CD14-positive monocyte (primary cell): ENCODE measurements at regions not wholly inside any gene's neighbourhood (a gene's known extent, or its start where the extent isn't known, plus 50 kb on each side); places are given as distances from the start of the nearest gene placed in this dataset.

Experiments used
- DNase-seq, 3 donors: peaks; one replicate each; pipeline ENCODE4 v3.0.0-alpha.2; 2011 to 2022
- H2AFZ ChIP-seq: 2 replicates; pipeline ENCODE4 v1.6.0; 2012; ENCODE audit warnings: mild to moderate bottlenecking, low read depth, low read length, inconsistent platforms; ENCODE audit not compliant: insufficient read depth, poor library complexity, severe bottlenecking
- H3K27ac ChIP-seq, 2 donors: 1 replicate in 1 of 2; 2 replicates in 1 of 2; pipeline ENCODE4 v1.5.1; 2012 to 2013; ENCODE audit warnings: low read length in 2 of 2, control low read depth in 1 of 2, inconsistent platforms in 1 of 2, low read depth in 1 of 2, mild to moderate bottlenecking in 1 of 2
- H3K27me3 ChIP-seq, 2 donors: one replicate each; pipeline versions ENCODE4 v1.6.0 to v1.6.1; 2011 to 2013; ENCODE audit warnings: low read length in 2 of 2; ENCODE audit not compliant: control insufficient read depth in 2 of 2, insufficient read depth in 2 of 2
- H3K36me3 ChIP-seq, 2 donors: replicated peaks in 1 of 2; 1 replicate in 1 of 2; 2 replicates in 1 of 2; pipeline versions ENCODE4 v1.5.1 to v1.6.1; 2012 to 2013; ENCODE audit warnings: low read length in 2 of 2, control low read depth in 1 of 2, inconsistent platforms in 1 of 2, mild to moderate bottlenecking in 1 of 2; ENCODE audit not compliant: insufficient read depth in 2 of 2, control insufficient read depth in 1 of 2
- H3K4me1 ChIP-seq, 2 donors: 1 replicate in 1 of 2; 2 replicates in 1 of 2; pipeline versions ENCODE4 v1.5.1 to v1.6.1; 2012 to 2013; ENCODE audit warnings: low read length in 2 of 2, control low read depth in 1 of 2, inconsistent platforms in 1 of 2, mild to moderate bottlenecking in 1 of 2, moderate library complexity in 1 of 2; ENCODE audit not compliant: insufficient read depth in 2 of 2, control insufficient read depth in 1 of 2
- H3K4me2 ChIP-seq: replicated peaks from 2 replicates; pipeline ENCODE3; 2012; ENCODE audit warnings: low read length, moderate library complexity, mild to moderate bottlenecking; ENCODE audit not compliant: poor library complexity, severe bottlenecking; ENCODE audit errors: extremely low read depth
- H3K4me3 ChIP-seq, 3 experiments: fragments of 200-600 bp in 1 of 3; sonication (generic) in 1 of 3; replicated peaks in 1 of 3; 1 replicate in 2 of 3; 2 replicates in 1 of 3; pipeline ENCODE4 v1.5.1; 2011 to 2013; ENCODE audit warnings: low read length in 3 of 3, mild to moderate bottlenecking in 3 of 3, control low read depth in 2 of 3, low read depth in 2 of 3, inconsistent platforms in 1 of 3, moderate library complexity in 1 of 3
- H3K79me2 ChIP-seq: 2 replicates; pipeline ENCODE4 v1.6.0; 2012; ENCODE audit warnings: mild to moderate bottlenecking, control low read depth, inconsistent platforms, low read length, moderate library complexity; ENCODE audit not compliant: insufficient read depth
- H3K9ac ChIP-seq: 2 replicates; pipeline ENCODE4 v1.6.0; 2017; ENCODE audit warnings: low read length, mild to moderate bottlenecking; ENCODE audit not compliant: insufficient read depth, poor library complexity, severe bottlenecking
- H3K9me3 ChIP-seq, 2 donors: replicated peaks in 1 of 2; 1 replicate in 1 of 2; 2 replicates in 1 of 2; pipeline versions ENCODE4 v1.5.1 to v1.6.1; 2012 to 2013; ENCODE audit warnings: low read length in 2 of 2, control low read depth in 1 of 2; ENCODE audit not compliant: control insufficient read depth in 1 of 2, insufficient read depth in 1 of 2
- H4K20me1 ChIP-seq: 2 replicates; pipeline ENCODE4 v1.6.0; 2012; ENCODE audit warnings: mild to moderate bottlenecking, low read length, control low read depth, moderate library complexity; ENCODE audit not compliant: insufficient read depth
- H3K27ac Mint-ChIP-seq, 7 donors: one replicate each; pipeline ENCODE4 v1.8.0; 2020; ENCODE audit warnings: mild to moderate bottlenecking in 7 of 7, mixed read lengths in 7 of 7, moderate library complexity in 6 of 7, inconsistent platforms in 2 of 7
- H3K27me3 Mint-ChIP-seq, 3 donors: one replicate each; pipeline ENCODE4 v1.8.0; 2021 to 2022; ENCODE audit warnings: low read depth in 3 of 3, mild to moderate bottlenecking in 3 of 3, mixed read lengths in 3 of 3, moderate library complexity in 3 of 3, inconsistent platforms in 1 of 3
- H3K36me3 Mint-ChIP-seq, 2 donors: one replicate each; pipeline ENCODE4 v1.8.0; 2020; ENCODE audit warnings: mixed read lengths in 2 of 2, inconsistent platforms in 1 of 2, mild to moderate bottlenecking in 1 of 2
- H3K4me1 Mint-ChIP-seq: one replicate; pipeline ENCODE4 v1.8.0; 2020; ENCODE audit warnings: mild to moderate bottlenecking, mixed read lengths
- H3K4me3 Mint-ChIP-seq, 2 donors: one replicate each; pipeline ENCODE4 v1.8.0; 2020; ENCODE audit warnings: mild to moderate bottlenecking in 2 of 2, mixed read lengths in 2 of 2, moderate library complexity in 1 of 2
- H3K9me3 Mint-ChIP-seq, 7 donors: one replicate each; pipeline ENCODE4 v1.8.0; 2020 to 2022; ENCODE audit warnings: mixed read lengths in 7 of 7, mild to moderate bottlenecking in 6 of 7, moderate library complexity in 6 of 7, inconsistent platforms in 2 of 7
- CTCF ChIP-seq: fragments of 200-600 bp; IDR thresholded peaks from one replicate; pipeline ENCODE4 v1.8.0; 2022; ENCODE audit warnings: antibody characterized with exemption, mild to moderate bottlenecking
- WGBS: methylation state at CpG from one replicate; pipeline ENCODE4 v1.1.5; 2013; ENCODE audit warnings: missing lambda C conversion rate; ENCODE audit not compliant: insufficient coverage; 5-methylcytosine and 5-hydroxymethylcytosine counted together
- intact Hi-C, 2 donors: fragments of 100-400 bp; cut with micrococcal nuclease; formaldehyde crosslinking; loops; one replicate each; pipeline versions ENCODE4 v1.15.0 to v1.15.1; 2023

- H3K9ac ChIP-seq = no peak overlapping the region
- H3K9me3 Mint-ChIP-seq = peaks cover 2 to 8% (median 5%) of the 10 kb centered on the region in 7 donors
- H3K4me1 ChIP-seq = no peaks in the 10 kb centered on the region
- H3K4me2 ChIP-seq = no peak overlapping the region
- H3K27ac ChIP-seq = no peak overlapping the region
- H3K79me2 ChIP-seq = no peaks in the 10 kb centered on the region
- no peak for TF ChIP-seq CTCF
- H3K4me3 Mint-ChIP-seq = no peak overlapping the region
- H4K20me1 ChIP-seq = no peaks in the 10 kb centered on the region
- H2AFZ ChIP-seq = no peak overlapping the region
- no peaks in the 10 kb centered on the region for H3K4me1 Mint-ChIP-seq
- peaks cover 0 to 15% of the 10 kb centered on the region in 2 donors for H3K9me3 ChIP-seq
- H3K4me3 ChIP-seq = no peak overlapping the region
- peaks cover 0 to 1% (median 0%) of the 10 kb centered on the region in 3 donors for H3K27me3 Mint-ChIP-seq
- no peaks in the 10 kb centered on the region for H3K36me3 ChIP-seq
- no peaks in the 10 kb centered on the region for H3K36me3 Mint-ChIP-seq
- H3K27me3 ChIP-seq = no peaks in the 10 kb centered on the region
- no peak overlapping the region for H3K27ac Mint-ChIP-seq
- DNase-seq = no peak
- intact Hi-C loops = no loop called here
- no CpG with 5 or more reads among the region's 3 CpGs for whole genome bisulfite sequencing
These were observed 657.3 kb upstream of the COBL start for GRCh38 chr7:51973939-51974338.

GRCh38 chr7:51973071-51973470 is 656.5 kb upstream of the COBL start:
- Mint-ChIP-seq H3K4me1 (no peaks in the 10 kb centered on the region), H3K36me3 (no peaks in the 10 kb centered on the region), H3K9me3 (peaks cover 2 to 8% (median 5%) of the 10 kb centered on the region in 7 donors), H3K27ac (no peak overlapping the region), H3K27me3 (peaks cover 0 to 1% (median 0%) of the 10 kb centered on the region in 3 donors), H3K4me3 (no peak overlapping the region)
- 100% methylated on average over 1 of the region's 10 CpGs for WGBS
- H3K79me2 ChIP-seq = no peaks in the 10 kb centered on the region
- no peaks in the 10 kb centered on the region for H3K4me1 ChIP-seq
- H3K36me3 ChIP-seq = no peaks in the 10 kb centered on the region
- H3K27me3 ChIP-seq = no peaks in the 10 kb centered on the region
- no peak overlapping the region for H2AFZ ChIP-seq
- intact Hi-C loops = no loop called here
- H3K27ac ChIP-seq = no peak overlapping the region
- H3K4me2 ChIP-seq = no peak overlapping the region
- H3K9me3 ChIP-seq = peaks cover 0 to 12% of the 10 kb centered on the region in 2 donors
- H3K9ac ChIP-seq = no peak overlapping the region
- no peaks in the 10 kb centered on the region for H4K20me1 ChIP-seq
- TF ChIP-seq CTCF = no peak
- no peak overlapping the region for H3K4me3 ChIP-seq
- no peak for DNase-seq
